A549 (cell line): ENCODE measurements at regions not wholly inside any gene's neighbourhood (a gene's known extent, or its start where the extent isn't known, plus 50 kb on each side); places are given as distances from the start of the nearest gene placed in this dataset.

Experiments used
- ATAC-seq, 2 experiments: fragments of 200-7000 bp in 1 of 2; fragments of >200 bp in 1 of 2; cut with Nextera tagmentation in 1 of 2; cut with Tn5 transposase in 1 of 2; 3 replicates each; pipeline versions ENCODE4 v1.8.0 to v1.9.1; 2018 to 2020; ENCODE audit warnings: mild to moderate bottlenecking in 1 of 2, moderate library complexity in 1 of 2
- CTCF ChIA-PET: fragments of 300-600 bp; sonication (Branson Sonifier 250); formaldehyde crosslinking; extraction: SDS; loops from one replicate; lab custom pipeline; 2021; ENCODE audit warnings: antibody characterized with exemption, inconsistent platforms; lab: Yijun Ruan, JAX
- POLR2A ChIA-PET: fragments of 350-600 bp; formaldehyde crosslinking; extraction: SDS; loops from one replicate; lab custom pipeline; 2021; ENCODE audit warnings: antibody characterized with exemption, inconsistent platforms; lab: Yijun Ruan, JAX
- DNase-seq, 2 experiments: peaks; one replicate each; pipeline versions ENCODE4 v3.0.0 to v3.0.0-alpha.2; 2011 to 2016; ENCODE audit warnings: low read depth in 1 of 2, low spot score in 1 of 2
- FAIRE-seq: peaks from 2 replicates; lab custom pipeline; 2011; peaks lifted over from hg19 to GRCh38; lab: Jason Lieb, UNC
- H3K27ac ChIP-seq, 2 experiments: fragments of >200 bp; sonication (Bioruptor Twin); formaldehyde crosslinking; 3 replicates each; pipeline ENCODE4 v1.5.1; 2016 to 2017
- H3K4me1 ChIP-seq: fragments of >200 bp; sonication (Bioruptor Twin); formaldehyde crosslinking; 3 replicates; pipeline ENCODE4 v1.6.1; 2016
- H3K4me2 ChIP-seq: fragments of >200 bp; sonication (Bioruptor Twin); formaldehyde crosslinking; 3 replicates; pipeline ENCODE4 v1.6.1; 2016
- H3K4me3 ChIP-seq: fragments of >200 bp; sonication (Bioruptor Twin); formaldehyde crosslinking; 3 replicates; pipeline ENCODE4 v1.5.1; 2016
- H3K9me3 ChIP-seq: fragments of >200 bp; sonication (Bioruptor Twin); formaldehyde crosslinking; 3 replicates; pipeline ENCODE4 v1.6.1; 2016
- ATOH8 ChIP-seq: fragments of 250-450 bp; sonication (Bioruptor Pico); IDR thresholded peaks from 2 replicates; pipeline ENCODE4 v1.5.0; 2020; ENCODE audit warnings: low read depth, mild to moderate bottlenecking, moderate library complexity
- CBX2 ChIP-seq: fragments of 200-600 bp; sonication (generic); IDR thresholded peaks from 2 replicates; pipeline ENCODE4 v1.6.1; 2016; ENCODE audit warnings: low read depth, mild to moderate bottlenecking, borderline replicate concordance
- CBX8 ChIP-seq: fragments of 200-600 bp; sonication (generic); IDR thresholded peaks from 2 replicates; pipeline ENCODE4 v1.6.1; 2016
- CEBPB ChIP-seq, 2 experiments: fragments of >200 bp in 1 of 2; sonication (Bioruptor Twin) in 1 of 2; formaldehyde crosslinking in 1 of 2; IDR thresholded peaks; 2 replicates each; pipeline ENCODE4 v1.6.1; 2012 to 2016
- CHD2 ChIP-seq: fragments of 150-350 bp; IDR thresholded peaks from 2 replicates; pipeline ENCODE4 v1.6.1; 2014; ENCODE audit warnings: low read length; ENCODE audit not compliant: partially characterized antibody
- CHD4 ChIP-seq: fragments of 200-600 bp; sonication (generic); IDR thresholded peaks from 2 replicates; pipeline ENCODE4 v1.6.1; 2016; ENCODE audit warnings: antibody characterized with exemption, mild to moderate bottlenecking, borderline replicate concordance
- CTCF ChIP-seq: fragments of >200 bp; sonication (Bioruptor Twin); formaldehyde crosslinking; IDR thresholded peaks from 3 replicates; pipeline ENCODE4 v1.5.1; 2016
- FOSB ChIP-seq: fragments of 250-450 bp; sonication (Bioruptor Pico); IDR thresholded peaks from 2 replicates; pipeline ENCODE4 v1.5.0; 2020; ENCODE audit warnings: mild to moderate bottlenecking, moderate library complexity
- FOSL2 ChIP-seq, 2 experiments: fragments of 450-650 bp in 1 of 2; fragments of >200 bp in 1 of 2; sonication (Bioruptor Twin) in 1 of 2; formaldehyde crosslinking; IDR thresholded peaks; 2 replicates each; pipeline versions ENCODE4 v1.5.0 to v1.6.1; 2016 to 2020; ENCODE audit warnings: mild to moderate bottlenecking in 1 of 2, moderate library complexity in 1 of 2
- FOXS1 ChIP-seq: fragments of 250-450 bp; sonication (Bioruptor Pico); IDR thresholded peaks from 2 replicates; pipeline ENCODE4 v1.5.0; 2020; ENCODE audit warnings: mild to moderate bottlenecking, moderate library complexity
- HEYL ChIP-seq: fragments of 250-450 bp; sonication (Bioruptor Pico); IDR thresholded peaks from 2 replicates; pipeline ENCODE4 v1.8.0; 2021; ENCODE audit warnings: mild to moderate bottlenecking, moderate library complexity
- JUN ChIP-seq, 2 experiments: fragments of >200 bp; sonication (Bioruptor Twin); formaldehyde crosslinking; IDR thresholded peaks; 2 replicates in 1 of 2; 3 replicates in 1 of 2; pipeline ENCODE4 v1.6.1; 2016 to 2017
- JUNB ChIP-seq: fragments of >200 bp; sonication (Bioruptor Twin); formaldehyde crosslinking; IDR thresholded peaks from 2 replicates; pipeline ENCODE4 v1.6.1; 2016
- MAX ChIP-seq: IDR thresholded peaks from 2 replicates; pipeline ENCODE4 v1.6.1; 2012
- MAZ ChIP-seq: fragments of 150-350 bp; IDR thresholded peaks from 2 replicates; pipeline ENCODE4 v1.6.1; 2014; ENCODE audit warnings: antibody characterized with exemption, low read depth, low read length, borderline replicate concordance
- MYC ChIP-seq: IDR thresholded peaks from 2 replicates; pipeline ENCODE4 v1.6.1; 2012; ENCODE audit warnings: mild to moderate bottlenecking, inconsistent platforms, low read length, improper control_type of control experiment, borderline replicate concordance
- NR3C1 ChIP-seq: fragments of >200 bp; sonication (Bioruptor Twin); formaldehyde crosslinking; IDR thresholded peaks from 3 replicates; pipeline ENCODE4 v1.6.1; 2017
- PHF8 ChIP-seq: fragments of 200-600 bp; sonication (generic); IDR thresholded peaks from 2 replicates; pipeline ENCODE4 v1.6.1; 2016; ENCODE audit warnings: low read depth, mild to moderate bottlenecking, antibody characterized with exemption, moderate library complexity, borderline replicate concordance
- POLR2AphosphoS2 ChIP-seq: conservative IDR thresholded peaks from 2 replicates; pipeline ENCODE4 v1.6.1; 2012; ENCODE audit warnings: low read length, improper control_type of control experiment, inconsistent platforms
- RARB ChIP-seq: fragments of 250-450 bp; sonication (Bioruptor Pico); IDR thresholded peaks from 2 replicates; pipeline ENCODE4 v1.8.0; 2021; ENCODE audit warnings: mild to moderate bottlenecking, moderate library complexity
- RFX5 ChIP-seq: fragments of 450-650 bp; IDR thresholded peaks from 2 replicates; pipeline ENCODE4 v1.7.1; 2014; ENCODE audit warnings: antibody characterized with exemption, mild to moderate bottlenecking, moderate library complexity
- RNF2 ChIP-seq: fragments of 200-600 bp; sonication (generic); IDR thresholded peaks from 2 replicates; pipeline ENCODE4 v1.6.1; 2016; ENCODE audit warnings: low read depth, mild to moderate bottlenecking, antibody characterized with exemption, moderate library complexity, borderline replicate concordance
- USF2 ChIP-seq: fragments of 450-650 bp; IDR thresholded peaks from 2 replicates; pipeline ENCODE4 v1.6.1; 2014; ENCODE audit warnings: antibody characterized with exemption
- ZC3H11A ChIP-seq: fragments of 450-650 bp; IDR thresholded peaks from 2 replicates; pipeline ENCODE4 v1.6.1; 2014; ENCODE audit warnings: antibody characterized with exemption, mild to moderate bottlenecking
- ZFP36 ChIP-seq: fragments of 450-650 bp; IDR thresholded peaks from 2 replicates; pipeline ENCODE4 v1.6.1; 2014; ENCODE audit warnings: borderline replicate concordance; ENCODE audit not compliant: partially characterized antibody
- ZSCAN20 ChIP-seq: fragments of 250-450 bp; sonication (Bioruptor Pico); IDR thresholded peaks from 2 replicates; pipeline ENCODE4 v1.8.0; 2022; ENCODE audit warnings: mild to moderate bottlenecking, moderate library complexity
- WGBS: methylation state at CpG from one replicate; pipeline ENCODE4 v1.1.6; 2017; ENCODE audit errors: missing lambda C conversion rate; 5-methylcytosine and 5-hydroxymethylcytosine counted together

GRCh38 chr1:198978523-198978922, 339.7 kb downstream of the PTPRC start:
- FAIRE-seq (no peak), DNase-seq (no peak), ATAC-seq (no peak)
- Histone ChIP-seq H3K4me2 (no peak overlapping the region), H3K27ac (no peak overlapping the region), H3K4me1 (no peaks in the 10 kb centered on the region), H3K4me3 (no peak overlapping the region), H3K9me3 (no peaks in the 10 kb centered on the region)
- 6% methylated on average over 1 of the region's 1 CpG for WGBS
- CTCF ChIA-PET = no interaction called here
- POLR2A ChIA-PET = no interaction called here
- no peak for TF ChIP-seq MAZ
- TF ChIP-seq FOSL2 (IDR thresholded peaks at IDR 0.05) = no peak
- no peak for TF ChIP-seq FOSL2 (CRISPR knock-in tag; IDR thresholded peaks at IDR 0.05)
- TF ChIP-seq PHF8 = no peak
- no peak for TF ChIP-seq HEYL (CRISPR knock-in tag)
- no peak for TF ChIP-seq RARB (CRISPR knock-in tag)
- no peak for TF ChIP-seq NR3C1
- no peak for TF ChIP-seq CTCF
- no peak for TF ChIP-seq ZFP36
- no peak for TF ChIP-seq FOXS1 (CRISPR knock-in tag)
- TF ChIP-seq CEBPB (IDR thresholded peaks at IDR 0.05) = no peak
- no peak for TF ChIP-seq ATOH8 (CRISPR knock-in tag)
- no peak for TF ChIP-seq CBX2
- no peak for TF ChIP-seq JUN (IDR thresholded peaks at IDR 0.05)
- no peak for TF ChIP-seq RNF2
- TF ChIP-seq CHD4 = no peak
- no peak for TF ChIP-seq POLR2AphosphoS2
- no peak for TF ChIP-seq RFX5

- ChIA-PET POLR2A (no interaction called here), CTCF (no interaction called here)
- H3K9me3 ChIP-seq = no peaks in the 10 kb centered on the region
- H3K4me3 ChIP-seq = no peak overlapping the region
- H3K27ac ChIP-seq = no peak overlapping the region
- no peak for DNase-seq
- 49% methylated on average over 2 of the region's 2 CpGs for WGBS
- H3K4me2 ChIP-seq = no peak overlapping the region
- no peak for TF ChIP-seq CTCF
- TF ChIP-seq MAX = no peak
- TF ChIP-seq ZC3H11A = no peak
- TF ChIP-seq ZFP36 = no peak
- no peak for TF ChIP-seq JUNB
- TF ChIP-seq FOSB = no peak
- no peak for TF ChIP-seq JUN (IDR thresholded peaks at IDR 0.05)
- no peak for TF ChIP-seq ZSCAN20 (CRISPR knock-in tag)
- no peak for TF ChIP-seq CHD2
- TF ChIP-seq CBX8 = no peak
- TF ChIP-seq MYC = no peak
- TF ChIP-seq NR3C1 = no peak
- TF ChIP-seq USF2 = no peak
- TF ChIP-seq, all 56 proteins: peak for 0
- H3K4me1 ChIP-seq = no peaks in the 10 kb centered on the region
- ATAC-seq (no peak), FAIRE-seq (no peak)
Observed at GRCh38 chr1:198986036-198986435, 347.2 kb downstream of the PTPRC start.
